Activated CD8-positive, alpha-beta memory T cell treated with anti-CD3 and anti-CD28 coated beads for 1 hour (primary cell): ENCODE measurements at regions not wholly inside any gene's neighbourhood (a gene's known extent, or its start where the extent isn't known, plus 50 kb on each side); places are given as distances from the start of the nearest gene placed in this dataset.

ENCODE experiments used
- DNase-seq, 2 donors: peaks; one replicate each; pipeline ENCODE4 v3.0.0-alpha.2; 2020; ENCODE audit warnings: low read depth in 1 of 2; ENCODE audit errors: extremely low read depth in 1 of 2

DNA sequence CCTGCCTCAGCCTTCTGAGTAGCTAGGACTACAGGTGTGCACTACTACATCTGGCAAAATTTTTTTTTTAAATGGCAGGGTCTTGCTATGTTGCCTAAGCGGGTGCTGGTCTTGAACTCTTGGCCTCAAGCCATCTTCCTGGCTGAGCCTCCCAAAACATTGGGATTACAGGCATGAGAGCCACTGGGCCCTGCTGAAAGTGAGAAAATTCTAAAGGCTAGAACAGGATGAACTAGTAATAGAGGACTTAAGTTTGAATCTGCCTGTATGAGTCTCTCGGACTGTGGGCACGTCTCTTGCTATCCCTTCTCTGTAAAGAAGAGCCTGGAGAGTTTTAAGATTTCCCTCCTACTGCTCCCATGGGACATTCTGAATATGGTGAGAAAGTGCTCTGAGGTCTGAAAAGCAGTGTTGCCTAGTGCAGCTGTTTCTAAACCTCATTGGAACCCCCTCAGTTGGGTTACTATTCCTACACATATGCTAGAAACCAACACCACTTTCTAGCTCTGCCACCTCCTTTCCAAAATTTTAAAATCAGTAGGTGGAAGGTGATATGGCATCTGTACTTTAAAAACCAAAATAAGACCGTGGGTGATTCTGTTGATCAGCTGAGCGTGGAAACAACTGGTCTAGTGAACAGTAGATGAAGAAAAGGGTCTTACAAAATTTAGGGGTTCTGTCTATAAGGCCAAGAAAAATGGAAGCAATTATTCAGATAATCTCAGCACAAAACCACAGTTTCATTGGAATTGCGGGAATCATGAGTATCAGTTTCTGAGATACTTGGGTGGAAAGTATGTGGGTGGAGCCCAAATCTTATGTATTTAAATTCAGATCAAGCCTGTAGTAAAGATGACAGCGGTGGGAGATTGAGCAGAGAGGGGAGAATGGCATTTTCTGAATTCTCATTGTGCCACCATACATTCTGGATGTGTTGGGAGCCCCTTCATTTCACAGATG is 259.8 kb upstream of the CXCR4 start:
- no peak for DNase-seq

DNA sequence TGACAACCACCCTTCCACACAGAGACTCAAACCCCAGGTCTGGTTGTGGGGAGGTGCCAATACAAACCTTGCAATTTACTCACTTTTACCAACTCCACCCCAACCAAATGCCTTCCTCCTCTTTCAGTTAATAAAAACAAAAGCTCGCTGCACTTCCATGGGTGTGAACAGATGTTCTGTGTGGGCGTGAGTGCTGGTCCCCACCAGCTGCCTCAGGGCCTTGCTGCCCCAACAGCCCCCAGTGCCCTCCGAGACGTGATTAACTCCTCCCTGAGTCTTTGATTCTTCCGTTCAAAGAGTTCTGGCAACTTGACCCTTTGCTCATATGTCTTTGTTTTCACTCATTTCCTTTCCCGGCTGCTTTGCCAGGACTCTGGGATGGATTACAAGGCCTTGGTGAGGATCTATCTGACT is 258.9 kb upstream of the CXCR4 start:
- no peak for DNase-seq

DNA sequence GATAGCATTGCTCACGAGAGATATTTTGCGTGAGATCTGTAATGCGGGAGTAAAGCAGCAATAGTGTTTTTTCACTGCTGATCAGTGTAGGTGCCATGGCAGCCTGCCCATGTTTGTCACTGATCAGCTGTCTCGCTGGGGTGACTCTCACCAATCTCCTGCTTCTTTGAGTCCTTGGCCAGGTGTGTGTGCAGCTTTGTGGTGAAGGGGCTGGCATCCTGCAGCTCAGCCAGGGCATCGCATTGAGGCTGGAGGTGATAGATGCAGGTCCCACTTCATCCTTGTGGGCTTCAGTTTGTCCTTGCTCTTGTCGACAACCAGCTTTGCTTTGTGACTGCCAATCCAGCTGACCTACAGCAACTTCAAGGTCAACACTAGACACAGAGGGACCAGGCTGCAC is 258.3 kb upstream of the CXCR4 start:
- no peak for DNase-seq

DNA sequence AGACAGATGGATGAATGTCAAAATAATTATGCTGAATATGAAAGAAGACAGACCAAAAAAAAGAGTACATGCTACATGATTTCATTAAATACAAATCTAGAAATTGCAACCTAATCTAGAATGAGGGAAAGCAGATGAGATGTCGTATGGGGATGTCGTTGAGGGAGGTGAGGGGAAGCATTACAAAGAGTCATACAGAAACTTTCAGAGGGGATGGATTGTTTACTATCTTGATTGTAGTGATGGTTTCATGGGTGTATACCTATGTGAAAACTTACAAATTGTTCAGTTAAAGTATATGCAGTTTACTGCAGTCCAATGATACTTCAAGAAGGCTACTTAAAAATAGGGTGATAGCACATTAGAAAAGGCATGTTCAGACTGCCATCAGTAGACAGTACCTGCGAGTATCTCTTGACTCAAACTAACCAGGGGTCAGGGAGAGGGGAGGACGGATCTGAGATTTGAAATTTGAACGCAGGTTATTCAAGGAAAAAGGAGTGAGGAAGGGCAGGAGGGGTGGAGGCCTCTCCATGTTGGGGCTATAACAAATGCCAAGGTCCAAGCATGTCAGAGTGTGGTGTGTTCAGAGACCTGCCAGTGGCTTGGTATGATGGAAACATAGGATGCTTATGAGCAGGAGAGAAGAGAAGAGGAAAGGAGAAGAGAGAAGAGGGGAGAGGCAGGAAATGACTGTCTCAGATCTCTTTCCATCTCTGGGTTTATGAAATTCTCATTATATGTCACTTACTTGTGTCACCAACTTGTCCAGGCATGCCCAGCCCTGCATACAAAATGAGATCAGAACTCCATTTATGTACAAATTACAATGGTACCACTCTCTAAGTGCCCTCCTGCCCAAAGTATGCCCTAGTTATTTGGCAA is 257.3 kb upstream of the CXCR4 start:
- DNase-seq: no peak

DNA sequence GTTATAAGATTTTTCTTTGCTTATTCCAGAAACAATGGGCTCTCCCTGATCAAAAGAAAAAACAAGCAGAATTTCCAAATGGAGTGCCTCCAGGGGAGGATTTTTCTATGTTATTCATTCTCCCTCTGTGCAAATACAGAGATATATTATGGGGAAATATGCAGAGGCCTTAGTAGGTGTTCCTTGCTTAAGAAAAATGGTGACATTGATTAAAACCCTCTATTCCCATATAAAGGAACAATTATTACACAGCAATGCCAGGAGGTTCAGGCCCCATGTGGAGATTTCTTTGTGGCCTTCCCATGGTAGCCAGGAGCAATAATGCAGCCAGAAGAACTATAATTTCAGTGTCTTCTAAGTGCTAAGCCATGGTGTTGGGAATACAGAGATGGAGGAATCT is 255.9 kb upstream of the CXCR4 start:
- DNase-seq: no peak

DNA sequence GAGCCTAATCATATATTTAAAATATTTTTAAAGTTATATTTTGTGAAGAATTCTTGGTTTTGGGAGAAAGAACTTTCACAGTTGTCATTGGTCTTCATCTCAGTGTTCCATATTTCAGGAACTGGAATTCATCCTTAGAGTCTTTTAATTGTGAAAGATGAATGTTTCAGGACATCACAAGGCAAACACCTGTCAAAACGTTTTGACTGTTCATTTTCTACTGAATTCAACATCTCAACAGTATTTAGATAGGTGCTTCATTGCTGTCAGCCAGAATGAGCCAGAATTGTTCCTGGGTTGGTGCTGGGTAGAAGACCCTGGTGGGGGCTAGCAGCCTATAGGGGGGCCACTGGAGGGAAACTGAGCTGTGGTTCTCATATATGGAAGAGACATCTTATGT is 255.1 kb upstream of the CXCR4 start:
- DNase-seq: no peak

DNA sequence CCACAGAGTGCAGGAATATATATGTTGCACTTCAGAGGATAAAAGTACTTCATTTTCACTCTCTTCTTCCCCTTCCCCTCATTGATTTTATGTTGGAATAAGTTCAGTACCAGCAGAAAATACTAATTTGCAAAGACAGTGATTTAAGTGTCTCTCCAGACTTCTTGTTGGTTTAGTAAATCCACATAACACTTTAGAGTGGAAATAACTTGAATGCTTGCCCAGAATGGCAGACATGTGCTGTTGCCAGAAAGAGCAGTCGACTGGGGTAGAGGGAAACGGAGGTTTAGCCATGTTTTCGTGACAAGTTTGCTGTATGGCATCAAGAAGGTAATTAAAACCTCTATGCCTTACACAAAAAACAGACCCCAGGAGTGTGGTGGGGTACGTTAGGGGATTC is 246.0 kb upstream of the CXCR4 start:
- DNase-seq: no peak

DNA sequence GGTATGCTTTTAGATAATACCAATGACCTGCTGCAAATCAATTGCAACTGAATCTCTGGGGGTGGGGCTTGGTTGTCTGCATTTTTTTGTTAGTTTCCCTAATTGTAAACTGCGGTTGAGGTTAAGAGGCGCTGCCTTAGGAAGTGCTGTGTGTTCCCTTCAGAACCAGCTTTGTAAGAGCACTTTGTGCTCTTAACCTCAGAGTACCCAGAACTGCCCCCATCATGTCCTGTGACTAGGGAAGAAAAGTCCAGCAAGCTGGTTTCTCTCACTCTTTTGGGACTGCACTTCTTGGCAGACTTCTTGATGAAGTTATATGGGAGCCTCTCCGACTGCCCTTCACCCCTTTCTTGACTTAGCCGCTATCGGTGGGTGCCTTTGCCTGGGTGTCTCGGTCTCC is 245.5 kb upstream of the CXCR4 start:
- no peak for DNase-seq

DNA sequence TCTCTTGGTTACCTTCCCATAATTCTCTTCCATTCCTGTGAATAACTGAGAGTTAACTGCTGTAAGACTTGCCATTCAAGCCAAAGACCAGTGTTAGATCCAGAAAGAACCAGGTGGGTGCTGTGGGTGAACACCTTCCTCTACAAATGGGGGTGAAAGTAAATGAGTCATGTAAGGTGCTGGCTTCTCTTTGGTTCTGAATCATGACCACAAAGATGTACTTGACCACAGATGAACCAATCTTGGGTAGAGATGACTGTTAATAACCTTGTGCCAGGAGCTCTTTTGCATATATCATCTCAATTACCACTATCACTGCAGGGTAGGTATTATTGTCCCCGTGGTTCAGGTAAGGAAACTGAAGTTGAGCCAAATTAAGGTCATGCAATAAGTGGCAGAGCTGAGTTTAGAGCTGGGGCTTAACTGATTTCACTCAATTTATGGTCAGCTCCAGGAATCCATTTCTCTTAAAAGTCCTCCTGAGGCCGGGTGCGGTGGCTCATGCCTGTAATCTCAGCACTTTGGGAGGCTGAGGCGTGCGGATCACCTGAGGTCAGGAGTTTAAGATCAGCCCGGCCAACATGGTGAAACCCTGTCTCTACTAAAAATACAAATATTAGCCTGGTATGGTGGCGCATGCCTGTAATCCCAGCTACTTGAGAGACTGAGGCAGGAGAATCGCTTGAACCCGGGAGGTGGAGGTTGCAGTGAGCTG is 244.9 kb upstream of the CXCR4 start:
- DNase-seq: no peak

DNA sequence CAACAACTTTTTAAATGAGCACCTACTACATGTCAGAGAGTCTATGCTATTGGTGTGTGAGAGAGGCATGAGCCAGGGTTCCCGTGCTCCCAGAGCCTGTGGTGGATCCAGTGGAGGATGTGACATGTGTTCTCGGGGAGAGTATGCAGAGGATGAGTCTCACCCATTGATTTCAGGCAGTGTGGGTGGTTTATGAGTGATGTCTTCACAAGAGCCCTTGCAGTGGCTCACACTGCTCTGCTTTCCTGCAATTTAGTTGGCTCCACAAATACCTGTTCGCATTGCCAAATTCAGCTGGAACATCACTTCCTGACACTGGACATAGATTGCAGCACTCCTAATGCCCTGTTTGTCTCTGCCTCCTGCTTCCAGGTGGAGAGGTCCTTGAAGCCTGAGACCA is 243.6 kb upstream of the CXCR4 start:
- no peak for DNase-seq

DNA sequence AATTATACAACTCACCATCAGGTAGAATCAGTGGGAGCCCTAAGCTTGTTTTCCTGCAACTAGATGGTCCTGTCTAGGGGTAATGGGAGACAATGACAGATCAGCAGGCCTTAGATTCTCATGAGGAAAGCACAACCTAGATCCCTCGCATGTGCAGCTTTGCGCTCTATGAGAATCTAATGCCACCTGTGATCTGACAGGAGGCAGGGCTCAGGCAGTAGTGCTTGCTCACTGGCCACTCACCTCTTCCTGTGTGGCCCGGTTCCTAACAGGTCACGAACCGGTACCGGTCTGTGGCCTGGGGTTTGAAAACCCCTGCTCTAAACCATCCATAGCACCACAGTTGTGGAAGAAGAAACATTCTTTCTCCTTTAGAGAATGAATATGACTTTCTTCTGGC is 242.8 kb upstream of the CXCR4 start:
- no peak for DNase-seq

DNA sequence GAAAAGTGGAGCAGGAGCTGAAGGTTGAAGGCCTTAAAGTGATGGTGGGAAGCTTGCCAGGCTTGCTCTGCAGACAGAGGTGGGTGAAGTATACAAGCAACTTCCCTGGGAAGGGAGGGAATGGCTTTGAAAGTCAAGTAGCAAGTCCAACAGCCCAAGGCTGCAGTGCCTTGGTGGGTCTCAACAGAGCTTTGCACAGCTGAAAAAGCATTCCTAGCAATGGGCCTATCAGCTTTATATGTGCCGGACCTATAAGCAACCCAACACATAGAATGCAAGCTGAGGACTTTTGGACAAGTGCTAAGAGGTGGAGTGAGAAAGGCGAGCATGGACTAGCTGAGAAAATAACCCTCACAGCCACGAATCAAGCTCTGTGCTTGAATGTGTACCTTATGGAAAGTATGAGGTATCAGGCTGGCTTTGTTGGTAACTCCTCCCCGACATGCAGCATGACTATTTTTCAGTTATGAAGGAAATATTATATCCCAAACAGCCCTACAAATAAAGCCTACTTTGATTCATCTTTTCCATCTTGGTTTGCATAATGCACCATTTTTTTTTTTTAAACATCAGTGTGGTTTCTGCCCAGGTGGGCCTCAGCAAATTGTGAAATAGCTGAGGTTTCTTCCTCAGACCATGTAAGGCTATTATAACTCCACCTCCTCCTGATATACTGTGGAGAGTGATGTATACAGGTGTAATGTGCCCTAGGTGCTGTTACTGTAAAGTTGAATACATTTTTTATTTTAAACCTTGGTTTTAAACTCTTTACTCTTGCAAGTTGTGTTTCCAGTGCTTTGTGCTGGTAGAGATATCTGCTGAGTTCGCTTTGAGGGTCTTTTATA is 241.4 kb upstream of the CXCR4 start:
- DNase-seq: no peak

DNA sequence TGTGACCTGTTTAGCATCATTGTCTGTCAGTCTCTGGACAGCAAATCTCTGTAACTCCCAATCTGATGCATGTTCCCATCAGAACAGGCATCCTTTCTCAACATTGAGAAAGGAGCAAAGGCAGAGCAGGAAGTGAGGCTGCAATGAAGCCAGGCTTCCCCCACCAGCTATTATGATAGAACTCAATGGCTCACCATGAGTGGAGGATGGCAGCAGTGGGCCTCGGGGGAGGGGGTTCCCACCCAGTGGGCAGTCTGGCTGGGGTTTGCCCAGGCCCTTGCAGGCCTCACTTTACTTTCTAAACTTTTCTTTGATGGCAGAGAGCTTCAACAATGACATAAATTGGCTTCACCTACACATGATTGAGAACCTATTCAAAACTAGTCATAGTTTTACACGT is 240.6 kb upstream of the CXCR4 start:
- no peak for DNase-seq

DNA sequence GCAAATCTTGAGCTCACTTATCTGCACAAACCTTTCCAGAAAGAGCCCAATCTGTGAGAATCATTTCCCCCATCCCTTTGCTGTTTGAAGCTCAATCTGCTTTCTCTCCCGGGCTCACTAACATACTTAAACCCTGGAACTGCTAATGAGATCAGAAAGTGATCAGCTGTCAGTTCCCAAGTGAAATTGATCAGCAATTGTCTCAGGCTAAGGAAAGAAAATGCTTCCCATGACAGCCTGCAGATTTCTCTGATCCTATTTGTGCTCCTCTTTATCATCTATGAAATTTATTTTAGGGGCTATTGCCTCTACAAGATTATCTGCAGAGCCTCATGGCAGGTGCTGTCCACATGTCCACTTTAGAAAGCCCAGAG is 239.0 kb upstream of the CXCR4 start:
- DNase-seq: no peak

DNA sequence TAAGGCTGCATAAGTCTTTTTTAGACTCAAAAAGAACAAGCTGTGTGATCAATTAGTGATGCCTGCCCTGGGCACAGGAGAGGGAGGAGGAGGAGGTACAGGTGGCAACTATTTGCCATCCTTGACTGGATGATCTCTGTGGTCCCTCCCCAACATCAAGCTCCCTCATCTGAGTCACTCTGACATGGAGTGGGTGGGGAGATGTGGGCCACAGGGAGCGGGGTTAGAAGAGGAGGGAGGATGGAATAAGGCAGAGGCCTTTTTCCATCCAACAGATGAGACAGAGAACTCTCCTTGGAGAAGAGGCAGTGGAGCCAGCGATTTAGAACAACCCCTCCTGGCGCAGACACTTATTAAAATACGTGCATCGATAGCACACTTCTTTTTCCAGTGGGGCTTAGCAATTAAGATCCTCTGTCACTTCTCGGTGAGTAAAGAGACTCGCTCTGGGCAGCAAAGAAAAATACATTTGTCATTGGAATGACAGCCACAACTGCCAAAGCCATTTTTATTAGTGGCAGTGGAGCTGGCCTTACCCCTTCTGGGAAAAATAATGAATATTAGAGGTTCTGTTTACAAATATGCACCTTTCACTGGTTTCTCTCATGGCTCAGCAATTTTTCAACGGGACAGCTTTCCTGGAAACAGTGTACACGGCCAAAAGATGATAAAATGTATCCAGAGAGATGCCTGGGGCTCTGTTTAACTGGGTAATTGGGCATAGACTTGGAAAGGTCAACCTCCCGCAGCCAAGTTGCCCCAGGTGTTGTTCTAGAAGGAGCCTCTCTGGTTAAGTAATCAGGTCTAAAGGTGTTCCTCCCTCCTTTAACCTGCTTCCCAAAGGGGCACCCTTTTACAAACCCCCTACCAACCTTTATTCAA is 238.4 kb upstream of the CXCR4 start:
- no peak for DNase-seq

DNA sequence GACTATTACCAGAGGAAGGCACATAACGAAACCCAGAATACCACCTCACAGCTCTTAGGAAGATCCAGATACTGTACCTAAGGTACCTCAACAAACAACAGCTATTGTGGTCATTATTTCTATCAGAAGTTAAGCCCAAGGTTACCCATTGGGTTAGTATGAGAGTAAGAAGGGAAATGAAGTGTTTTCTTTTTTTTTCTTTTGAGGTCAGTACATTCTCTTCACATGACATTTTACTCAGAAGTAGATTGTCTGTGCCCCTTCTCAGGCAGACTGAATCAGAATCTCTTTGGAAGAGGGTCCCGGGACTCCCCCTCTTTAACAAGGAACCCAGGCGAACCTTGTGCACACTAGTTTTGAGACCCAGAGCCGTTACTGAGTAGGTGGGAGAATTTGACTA is 233.7 kb upstream of the CXCR4 start:
- DNase-seq: no peak

DNA sequence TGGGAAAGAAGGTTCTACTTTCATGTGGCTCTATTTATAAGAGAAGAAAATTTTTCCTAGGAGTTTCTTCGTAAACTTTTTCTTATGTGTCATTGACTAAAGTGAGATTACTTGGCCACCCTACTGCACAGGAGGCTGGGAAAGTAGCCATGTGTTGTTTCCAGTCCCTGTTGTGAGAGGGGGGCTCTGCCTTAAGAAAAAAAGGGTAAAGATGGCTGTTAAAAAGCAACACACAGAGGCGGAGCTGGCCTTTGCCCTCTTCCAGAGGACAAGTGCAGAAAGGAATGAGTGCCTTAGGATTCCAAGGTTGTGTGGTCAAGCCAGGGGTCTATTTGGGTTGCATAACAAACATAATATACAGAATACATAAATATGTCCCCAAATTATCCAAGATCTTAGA is 230.0 kb upstream of the CXCR4 start:
- DNase-seq: no peak

DNA sequence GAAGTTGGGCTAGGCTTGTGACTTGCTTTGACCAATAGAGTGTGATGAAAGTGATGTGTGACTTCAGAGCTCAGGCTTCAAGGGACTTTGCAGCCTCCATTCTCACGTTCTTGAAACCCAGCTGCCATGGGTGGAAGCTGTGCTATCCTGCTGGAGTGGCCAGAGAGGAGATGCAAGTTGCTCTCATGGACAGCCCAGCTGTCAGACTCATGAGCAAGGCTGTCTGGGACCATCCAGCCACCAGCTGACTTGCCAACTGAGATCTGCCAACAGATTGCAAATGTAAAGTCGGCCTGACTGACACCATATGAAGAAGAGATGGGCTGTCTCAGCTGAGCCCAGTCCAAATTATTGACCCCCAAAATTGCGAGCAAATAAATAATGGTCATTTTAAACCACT is 226.4 kb upstream of the CXCR4 start:
- no peak for DNase-seq

DNA sequence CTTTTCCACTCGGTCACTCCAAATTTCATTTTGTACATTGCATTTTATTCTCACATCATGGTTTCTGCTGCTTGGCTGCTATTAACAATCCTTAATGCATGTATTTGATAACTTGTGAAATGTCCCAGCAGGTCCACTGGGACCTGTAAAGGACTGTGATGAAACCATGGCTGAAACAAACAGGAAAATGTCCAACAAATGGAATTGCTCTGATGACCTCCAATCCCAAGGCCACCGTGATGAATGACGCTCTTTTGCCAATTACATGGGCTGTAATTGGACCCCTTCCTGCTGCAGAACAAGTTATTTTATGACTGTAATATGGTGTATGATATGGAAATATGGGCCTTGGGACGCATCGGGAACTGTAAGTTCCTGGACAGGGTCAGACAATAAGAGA is 224.2 kb upstream of the CXCR4 start:
- no peak for DNase-seq

DNA sequence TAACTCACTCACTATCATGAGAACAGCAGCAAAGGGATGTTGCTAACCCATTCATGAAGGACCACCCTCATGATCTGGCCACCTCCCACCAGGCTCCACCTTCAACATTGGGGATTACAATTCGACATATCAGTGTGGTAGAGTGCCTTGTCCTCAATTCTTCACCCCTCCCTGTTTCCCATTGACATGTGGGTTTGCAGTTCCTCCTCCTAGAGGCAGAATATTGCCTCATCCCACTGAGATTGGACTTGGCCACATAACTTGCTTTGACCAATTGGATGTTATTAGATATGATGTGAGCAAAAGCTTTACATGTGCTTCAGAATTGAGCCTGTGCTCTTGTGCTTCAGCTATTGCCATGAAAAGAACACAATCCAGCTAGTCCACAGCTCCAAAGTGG is 217.0 kb upstream of the CXCR4 start:
- no peak for DNase-seq
